IMR-90 (cell line): ENCODE measurements at regions not wholly inside any gene's neighbourhood (a gene's known extent, or its start where the extent isn't known, plus 50 kb on each side); places are given as distances from the start of the nearest gene placed in this dataset.

Experiments used
- ATAC-seq: fragments of 200-7000 bp; cut with Tn5 transposase; 2 replicates; pipeline ENCODE4 v1.9.1; 2020; ENCODE audit warnings: low read depth, mild to moderate bottlenecking, moderate library complexity
- BruUV-seq: library from RNA; stranded (reverse); fragments of 400-500 nt; replicated peaks from 2 replicates; lab custom pipeline; 2021; lab: Mats Ljungman, UMichigan
- CTCF ChIA-PET: fragments of 300-600 bp; formaldehyde crosslinking; extraction: SDS; loops from one replicate; lab custom pipeline; 2021; ENCODE audit warnings: antibody characterized with exemption; lab: Yijun Ruan, JAX
- POLR2A ChIA-PET: fragments of 300-600 bp; sonication (Branson Sonifier 250); formaldehyde crosslinking; loops from one replicate; lab custom pipeline; 2022; ENCODE audit warnings: antibody characterized with exemption; ENCODE audit not compliant: unreplicated experiment; lab: Charles Lee
- DNase-seq: peaks from one replicate; pipeline ENCODE4 v3.0.0; 2013
- H2AFZ ChIP-seq: replicated peaks from 2 replicates; pipeline ENCODE3; 2013; ENCODE audit warnings: low read length, mild to moderate bottlenecking; ENCODE audit not compliant: poor library complexity
- H2AK5ac ChIP-seq: 2 replicates; pipeline ENCODE4 v1.6.1; 2013; ENCODE audit warnings: low read depth, low read length, inconsistent platforms
- H2AK9ac ChIP-seq: replicated peaks from 2 replicates; pipeline ENCODE3; 2013; ENCODE audit warnings: mild to moderate bottlenecking, low read depth, low read length, moderate library complexity; ENCODE audit not compliant: poor library complexity
- H2BK120ac ChIP-seq: 2 replicates; pipeline ENCODE4 v1.6.1; 2013; ENCODE audit warnings: low read depth, low read length, inconsistent platforms
- H2BK15ac ChIP-seq: 3 replicates; pipeline ENCODE4 v1.6.1; 2013; ENCODE audit warnings: low read depth, low read length, inconsistent platforms
- H2BK20ac ChIP-seq: 2 replicates; pipeline ENCODE4 v1.6.1; 2013; ENCODE audit warnings: low read depth, mild to moderate bottlenecking, inconsistent platforms, low read length, moderate library complexity
- H2BK5ac ChIP-seq: 2 replicates; pipeline ENCODE4 v1.6.1; 2013; ENCODE audit warnings: mild to moderate bottlenecking, low read depth, low read length, inconsistent platforms; ENCODE audit not compliant: poor library complexity, severe bottlenecking
- H3K14ac ChIP-seq: replicated peaks from 2 replicates; pipeline ENCODE4 v1.6.1; 2013; ENCODE audit warnings: low read depth, low read length, inconsistent platforms
- H3K18ac ChIP-seq: 2 replicates; pipeline ENCODE4 v1.6.1; 2013; ENCODE audit warnings: low read depth, low read length, control low read depth
- H3K23ac ChIP-seq: 2 replicates; pipeline ENCODE4 v1.6.1; 2013; ENCODE audit warnings: low read depth, low read length, inconsistent platforms
- H3K27ac ChIP-seq: 2 replicates; pipeline ENCODE4 v1.5.1; 2013; ENCODE audit warnings: mild to moderate bottlenecking, control low read depth, low read length; ENCODE audit not compliant: insufficient read depth
- H3K27me3 ChIP-seq: 2 replicates; pipeline ENCODE4 v1.6.1; 2013; ENCODE audit warnings: low read length; ENCODE audit not compliant: control insufficient read depth, insufficient read depth
- H3K36me3 ChIP-seq: 2 replicates; pipeline ENCODE4 v1.6.1; 2013; ENCODE audit warnings: low read length, mixed read lengths; ENCODE audit not compliant: control insufficient read depth, insufficient read depth
- H3K4ac ChIP-seq: 2 replicates; pipeline ENCODE4 v1.6.1; 2013; ENCODE audit warnings: low read depth, low read length, inconsistent platforms
- H3K4me1 ChIP-seq: 2 replicates; pipeline ENCODE4 v1.6.1; 2013; ENCODE audit warnings: low read length, mixed read lengths; ENCODE audit not compliant: control insufficient read depth, insufficient read depth
- H3K4me2 ChIP-seq: 2 replicates; pipeline ENCODE4 v1.6.1; 2013; ENCODE audit warnings: low read depth, mild to moderate bottlenecking, control low read depth, low read length, moderate library complexity
- H3K4me3 ChIP-seq: 2 replicates; pipeline ENCODE4 v1.5.1; 2013; ENCODE audit warnings: low read depth, mild to moderate bottlenecking, control low read depth, low read length, moderate library complexity; ENCODE audit not compliant: insufficient read depth
- H3K56ac ChIP-seq: 2 replicates; pipeline ENCODE4 v1.6.1; 2013; ENCODE audit warnings: low read length, inconsistent platforms; ENCODE audit not compliant: insufficient read depth; ENCODE audit errors: extremely low read depth
- H3K79me1 ChIP-seq, 2 experiments: 2 replicates each; pipeline ENCODE4 v1.6.1; 2013; ENCODE audit warnings: low read length in 2 of 2, inconsistent platforms in 1 of 2, low read depth in 1 of 2
- H3K9ac ChIP-seq: 2 replicates; pipeline ENCODE4 v1.6.1; 2013; ENCODE audit warnings: low read depth, low read length, control low read depth
- H3K9me1 ChIP-seq: 2 replicates; pipeline ENCODE4 v1.6.1; 2013; ENCODE audit warnings: low read length, inconsistent platforms; ENCODE audit not compliant: insufficient read depth
- H3K9me3 ChIP-seq: 2 replicates; pipeline ENCODE4 v1.6.1; 2013; ENCODE audit warnings: low read length; ENCODE audit not compliant: control insufficient read depth, insufficient read depth
- H4K20me1 ChIP-seq: 2 replicates; pipeline ENCODE4 v1.6.1; 2013; ENCODE audit warnings: low read length, inconsistent platforms; ENCODE audit not compliant: insufficient read depth
- H4K5ac ChIP-seq: 2 replicates; pipeline ENCODE4 v1.6.1; 2013; ENCODE audit warnings: mild to moderate bottlenecking, low read depth, low read length, control low read depth
- H4K8ac ChIP-seq, 2 experiments: 2 replicates each; pipeline ENCODE4 v1.6.1; 2013; ENCODE audit warnings: low read depth in 2 of 2, low read length in 2 of 2, control low read depth in 1 of 2, inconsistent platforms in 1 of 2
- H4K91ac ChIP-seq: 2 replicates; pipeline ENCODE4 v1.6.1; 2013; ENCODE audit warnings: low read depth, low read length, inconsistent platforms; ENCODE audit not compliant: insufficient read depth
- CEBPB ChIP-seq: IDR thresholded peaks from 2 replicates; pipeline ENCODE4 v1.6.1; 2012; ENCODE audit warnings: low read depth, low read length, improper control_type of control experiment
- CHD1 ChIP-seq: IDR thresholded peaks from 2 replicates; pipeline ENCODE4 v1.6.1; 2012; ENCODE audit warnings: low read depth, low read length, improper control_type of control experiment
- CTCF ChIP-seq: conservative IDR thresholded peaks from 2 replicates; pipeline ENCODE4 v1.5.1; 2012; ENCODE audit warnings: mild to moderate bottlenecking, low read depth, low read length, improper control_type of control experiment
- RCOR1 ChIP-seq: IDR thresholded peaks from 2 replicates; pipeline ENCODE4 v1.6.1; 2012; ENCODE audit warnings: mild to moderate bottlenecking, low read length, improper control_type of control experiment; ENCODE audit not compliant: insufficient replicate concordance
- RFX5 ChIP-seq: IDR thresholded peaks from 2 replicates; pipeline ENCODE4 v1.8.0; 2012; ENCODE audit warnings: low read depth, mild to moderate bottlenecking, low read length, moderate library complexity
- SMC3 ChIP-seq: fragments of 150-350 bp; IDR thresholded peaks from 2 replicates; pipeline ENCODE4 v1.6.1; 2016; ENCODE audit warnings: low read depth, mild to moderate bottlenecking, antibody characterized with exemption, low read length, moderate library complexity
- WGBS, 2 experiments: methylation state at CpG; one replicate each; pipeline versions ENCODE4 v1.1.5 to v1.1.7; 2013; ENCODE audit warnings: missing lambda C conversion rate in 2 of 2; ENCODE audit not compliant: insufficient read length in 1 of 2; ENCODE audit errors: extremely low coverage in 2 of 2; 5-methylcytosine and 5-hydroxymethylcytosine counted together
- dilution Hi-C: fragments of 300-500 bp; cut with HindIII; formaldehyde crosslinking; loops from one replicate; pipeline ENCODE4 v1.14.3; 2018; ENCODE audit warnings: low sequenced_read_pairs; ENCODE audit not compliant: unreplicated experiment
- in situ Hi-C: fragments of 300-500 bp; cut with MboI; formaldehyde crosslinking; loops from 3 replicates; pipeline ENCODE4 v1.14.3; 2019; ENCODE audit warnings: low sequenced_read_pairs, inconsistent platforms, mixed read lengths
- intact Hi-C: fragments of 100-400 bp; cut with micrococcal nuclease; formaldehyde crosslinking; loops from 2 replicates; pipeline ENCODE4 v1.10.0; 2022
- TF ChIP-seq, protein P1 (sequence below): fragments of 150-350 bp; IDR thresholded peaks from 2 replicates; pipeline ENCODE4 v1.6.1; 2016; ENCODE audit warnings: low read depth, mild to moderate bottlenecking, low read length, moderate library complexity, borderline replicate concordance

DNA sequence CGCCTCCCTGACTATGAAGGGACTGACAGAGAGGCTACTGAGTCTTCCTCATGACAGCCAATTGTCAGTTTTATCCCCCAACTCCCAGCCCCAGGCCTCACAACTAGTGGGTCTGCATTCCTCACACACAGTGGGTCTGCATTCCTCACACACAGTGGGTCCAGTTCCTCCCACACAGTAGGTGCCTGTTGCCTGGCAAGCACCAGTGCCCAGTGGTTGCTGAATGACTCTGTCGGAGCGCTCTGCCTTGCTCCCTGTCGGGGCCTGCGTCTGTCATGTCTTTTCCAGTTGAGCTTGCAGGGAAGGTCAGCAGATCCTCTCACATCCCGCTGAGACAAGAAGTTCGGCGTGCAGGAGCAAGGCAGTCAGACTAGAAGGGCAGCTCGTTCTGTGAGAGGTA lies 590.0 kb upstream of the MKI67 start:
- no peaks in the 10 kb centered on the region for H3K36me3 ChIP-seq
- no peaks in the 10 kb centered on the region for H3K4me1 ChIP-seq
- no peak overlapping the region for H2BK120ac ChIP-seq
- no peaks in the 10 kb centered on the region for H3K27me3 ChIP-seq
- H2AK9ac ChIP-seq, result no peak overlapping the region
- H3K18ac ChIP-seq, result no peak overlapping the region
- no peak overlapping the region for H3K14ac ChIP-seq
- no peak overlapping the region for H3K23ac ChIP-seq
- H3K9me1 ChIP-seq, result no peaks in the 10 kb centered on the region
- no peaks in the 10 kb centered on the region for H3K79me1 ChIP-seq
- no peaks in the 10 kb centered on the region for H4K20me1 ChIP-seq
- peaks cover 50% of the 10 kb centered on the region for H3K9me3 ChIP-seq
- no peak for DNase-seq
- POLR2A ChIA-PET, result no interaction called here
- CTCF ChIA-PET, result no interaction called here
- no peak overlapping the region for H2AK5ac ChIP-seq
- H2BK5ac ChIP-seq, result no peak overlapping the region
- in situ Hi-C loops, result no loop called here
- no peak overlapping the region for H3K56ac ChIP-seq
- WGBS, 2 experiments, result 50% methylated on average over 3 of the region's 9 CpGs; no CpG with 5 or more reads in 1 of the 2 experiments
- TF ChIP-seq, protein P1, sequence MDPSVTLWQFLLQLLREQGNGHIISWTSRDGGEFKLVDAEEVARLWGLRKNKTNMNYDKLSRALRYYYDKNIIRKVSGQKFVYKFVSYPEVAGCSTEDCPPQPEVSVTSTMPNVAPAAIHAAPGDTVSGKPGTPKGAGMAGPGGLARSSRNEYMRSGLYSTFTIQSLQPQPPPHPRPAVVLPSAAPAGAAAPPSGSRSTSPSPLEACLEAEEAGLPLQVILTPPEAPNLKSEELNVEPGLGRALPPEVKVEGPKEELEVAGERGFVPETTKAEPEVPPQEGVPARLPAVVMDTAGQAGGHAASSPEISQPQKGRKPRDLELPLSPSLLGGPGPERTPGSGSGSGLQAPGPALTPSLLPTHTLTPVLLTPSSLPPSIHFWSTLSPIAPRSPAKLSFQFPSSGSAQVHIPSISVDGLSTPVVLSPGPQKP, result no peak
- no peak for TF ChIP-seq SMC3
- no peak for TF ChIP-seq CTCF
- TF ChIP-seq RCOR1, result no peak
- TF ChIP-seq CEBPB, result no peak
- TF ChIP-seq CHD1, result no peak
- no peak for TF ChIP-seq RFX5
- H3K4me3 ChIP-seq, result no peak overlapping the region
- intact Hi-C loops, result no loop called here
- H2BK15ac ChIP-seq, result no peak overlapping the region
- peak overlapping the region; percentile 51 for H2AFZ ChIP-seq
- no peak overlapping the region for H3K27ac ChIP-seq
- H3K4ac ChIP-seq, result no peak overlapping the region
- H4K5ac ChIP-seq, result no peak overlapping the region
- ATAC-seq, result no peak
- no peak overlapping the region for H4K91ac ChIP-seq
- no peak overlapping the region for H4K8ac ChIP-seq
- dilution Hi-C loops, result no loop called here
- no peak overlapping the region for H3K9ac ChIP-seq
- no TSS peak for BruUV-seq
- no peak overlapping the region for H3K4me2 ChIP-seq
- no peak overlapping the region for H2BK20ac ChIP-seq
